KMS-11 (cell line): ENCODE measurements at regions not wholly inside any gene's neighbourhood (a gene's known extent, or its start where the extent isn't known, plus 50 kb on each side); places are given as distances from the start of the nearest gene placed in this dataset.

ENCODE experiments used
- H2AFZ ChIP-seq: fragments of 200-600 bp; sonication (generic); 2 replicates; pipeline ENCODE4 v1.6.1; 2016; ENCODE audit warnings: antibody characterized with exemption, mixed run types, low read depth
- H3K27ac ChIP-seq: fragments of 200-600 bp; sonication (generic); 2 replicates; pipeline ENCODE4 v1.6.1; 2016; ENCODE audit warnings: mild to moderate bottlenecking, mixed run types
- H3K27me3 ChIP-seq: fragments of 200-600 bp; sonication (generic); 2 replicates; pipeline ENCODE4 v1.6.1; 2017; ENCODE audit warnings: mild to moderate bottlenecking, low read depth, mixed run types, moderate library complexity; ENCODE audit not compliant: insufficient read depth
- H3K36me3 ChIP-seq: fragments of 200-600 bp; sonication (generic); 2 replicates; pipeline ENCODE4 v1.6.1; 2017; ENCODE audit warnings: mild to moderate bottlenecking, mixed run types; ENCODE audit not compliant: insufficient read depth
- H3K4me1 ChIP-seq: fragments of 200-600 bp; sonication (generic); 2 replicates; pipeline ENCODE4 v1.6.1; 2016; ENCODE audit warnings: mild to moderate bottlenecking, low read depth, mixed run types; ENCODE audit not compliant: poor library complexity, severe bottlenecking
- H3K4me2 ChIP-seq: fragments of 200-600 bp; sonication (generic); 2 replicates; pipeline ENCODE4 v1.7.0; 2016; ENCODE audit warnings: mild to moderate bottlenecking, mixed run types
- H3K4me3 ChIP-seq: fragments of 200-600 bp; sonication (generic); IDR thresholded peaks from 2 replicates; pipeline ENCODE4 v1.6.1; 2017; ENCODE audit warnings: low read depth, low read length, mixed read lengths; ENCODE audit not compliant: insufficient read depth
- H3K79me2 ChIP-seq: fragments of 200-600 bp; sonication (generic); 2 replicates; pipeline ENCODE4 v1.6.1; 2016; ENCODE audit warnings: low read depth, mixed run types; ENCODE audit not compliant: insufficient read depth
- H3K9ac ChIP-seq: fragments of 200-600 bp; sonication (generic); 2 replicates; pipeline ENCODE4 v1.6.1; 2016; ENCODE audit warnings: mild to moderate bottlenecking, mixed run types
- H4K20me1 ChIP-seq: fragments of 200-600 bp; sonication (generic); 2 replicates; pipeline ENCODE4 v1.6.1; 2016; ENCODE audit warnings: mild to moderate bottlenecking, mixed run types; ENCODE audit not compliant: insufficient read depth
- CTCF ChIP-seq: fragments of 200-600 bp; sonication (generic); conservative IDR thresholded peaks from 2 replicates; pipeline ENCODE4 v1.6.1; 2017; ENCODE audit warnings: low read depth, mild to moderate bottlenecking, antibody characterized with exemption, low read length, moderate library complexity, mixed read lengths

GRCh38 chr11:116356451-116356850, 416.3 kb downstream of the BUD13 start:
- no peak overlapping the region for H3K9ac ChIP-seq
- H2AFZ ChIP-seq, result no peak overlapping the region
- H3K79me2 ChIP-seq, result no peaks in the 10 kb centered on the region
- H3K4me2 ChIP-seq, result no peak overlapping the region
- no peak overlapping the region for H3K4me3 ChIP-seq
- H3K4me1 ChIP-seq, result no peaks in the 10 kb centered on the region
- no peaks in the 10 kb centered on the region for H3K36me3 ChIP-seq
- no peak overlapping the region for H3K27ac ChIP-seq
- H3K27me3 ChIP-seq, result no peaks in the 10 kb centered on the region
- TF ChIP-seq CTCF, result no peak
- no peaks in the 10 kb centered on the region for H4K20me1 ChIP-seq

GRCh38 chr11:116355104-116355503, 417.7 kb downstream of the BUD13 start:
- H3K36me3 ChIP-seq, result no peaks in the 10 kb centered on the region
- no peak overlapping the region for H3K27ac ChIP-seq
- H3K4me2 ChIP-seq, result no peak overlapping the region
- H3K4me1 ChIP-seq, result no peaks in the 10 kb centered on the region
- no peaks in the 10 kb centered on the region for H3K27me3 ChIP-seq
- no peaks in the 10 kb centered on the region for H4K20me1 ChIP-seq
- no peak overlapping the region for H3K4me3 ChIP-seq
- no peaks in the 10 kb centered on the region for H3K79me2 ChIP-seq
- no peak for TF ChIP-seq CTCF
- H2AFZ ChIP-seq, result no peak overlapping the region
- H3K9ac ChIP-seq, result no peak overlapping the region

DNA sequence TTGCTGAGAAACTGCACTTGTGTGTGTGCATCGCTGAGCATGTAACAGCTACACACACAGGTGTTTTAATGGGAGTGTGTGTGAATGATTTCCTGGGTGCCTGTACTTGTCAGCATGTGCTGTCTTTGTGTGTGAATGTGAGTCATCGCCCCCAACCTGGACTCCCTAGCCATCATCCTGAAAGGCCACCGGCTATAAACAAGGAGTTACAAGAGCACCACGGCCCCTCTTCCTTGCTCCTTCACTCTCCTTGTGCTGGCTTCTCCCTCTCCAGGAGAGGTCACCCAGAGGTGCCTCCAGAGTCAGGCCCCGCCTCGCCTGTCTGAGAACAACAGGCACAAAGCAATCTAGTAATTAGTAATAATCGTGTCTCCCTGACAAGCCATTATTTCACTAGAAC, 419.2 kb downstream of the BUD13 start:
- Histone ChIP-seq H3K36me3 (no peaks in the 10 kb centered on the region), H3K9ac (no peak overlapping the region), H3K27ac (no peak overlapping the region), H4K20me1 (no peaks in the 10 kb centered on the region), H3K79me2 (no peaks in the 10 kb centered on the region), H3K4me1 (no peaks in the 10 kb centered on the region), H3K4me2 (no peak overlapping the region), H3K4me3 (no peak overlapping the region), H2AFZ (no peak overlapping the region), H3K27me3 (no peaks in the 10 kb centered on the region)
- TF ChIP-seq CTCF, result no peak

DNA sequence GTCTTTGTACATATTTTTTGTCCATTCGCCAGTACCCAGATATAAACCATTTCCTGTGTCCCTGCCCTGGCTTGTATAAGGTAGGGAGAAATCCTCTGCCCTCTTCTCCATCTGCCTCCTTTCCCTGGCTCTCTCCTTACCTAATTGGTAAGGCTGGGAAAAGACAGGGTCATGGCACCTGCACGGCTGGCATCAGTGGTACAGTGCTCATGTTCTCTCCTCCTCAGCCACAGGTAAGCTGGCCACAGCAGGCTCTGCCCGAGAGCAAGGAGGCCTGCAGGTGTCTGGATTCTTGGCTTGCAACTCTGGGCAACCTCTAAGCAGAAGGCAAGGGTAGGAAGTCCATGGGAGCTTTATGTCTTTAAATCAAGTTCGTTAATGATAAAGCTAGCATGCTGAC, 419.9 kb downstream of the BUD13 start:
- H3K27me3 ChIP-seq, result no peaks in the 10 kb centered on the region
- no peaks in the 10 kb centered on the region for H4K20me1 ChIP-seq
- no peaks in the 10 kb centered on the region for H3K79me2 ChIP-seq
- no peak overlapping the region for H3K4me3 ChIP-seq
- H3K4me2 ChIP-seq, result no peak overlapping the region
- no peak overlapping the region for H3K27ac ChIP-seq
- H3K9ac ChIP-seq, result no peak overlapping the region
- no peaks in the 10 kb centered on the region for H3K36me3 ChIP-seq
- H2AFZ ChIP-seq, result no peak overlapping the region
- no peaks in the 10 kb centered on the region for H3K4me1 ChIP-seq
- no peak for TF ChIP-seq CTCF

DNA sequence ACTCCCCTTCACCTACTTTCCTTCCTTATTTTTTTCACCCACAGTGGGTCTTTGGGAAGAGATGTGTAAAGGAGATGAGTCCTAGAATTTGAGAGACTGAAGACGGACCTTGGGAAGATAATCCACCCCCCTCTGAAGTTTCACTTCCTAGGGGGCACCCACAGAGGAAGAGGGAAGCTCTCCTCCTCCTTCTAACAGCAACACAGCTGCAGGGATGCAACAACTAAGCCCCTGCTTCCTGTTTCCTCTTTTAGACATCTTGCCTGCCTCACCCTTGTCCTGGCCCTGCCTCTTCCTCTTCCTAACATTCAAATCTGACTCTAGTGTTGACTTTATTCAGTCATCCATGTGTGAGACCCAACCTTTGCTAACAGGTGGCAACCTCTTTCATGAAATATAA, 424.6 kb downstream of the BUD13 start:
- no peaks in the 10 kb centered on the region for H3K4me1 ChIP-seq
- no peak overlapping the region for H3K27ac ChIP-seq
- no peak for TF ChIP-seq CTCF
- no peaks in the 10 kb centered on the region for H3K79me2 ChIP-seq
- H4K20me1 ChIP-seq, result no peaks in the 10 kb centered on the region
- H2AFZ ChIP-seq, result no peak overlapping the region
- no peak overlapping the region for H3K9ac ChIP-seq
- H3K36me3 ChIP-seq, result no peaks in the 10 kb centered on the region
- no peaks in the 10 kb centered on the region for H3K27me3 ChIP-seq
- H3K4me3 ChIP-seq, result no peak overlapping the region
- no peak overlapping the region for H3K4me2 ChIP-seq
